Activated CD8-positive, alpha-beta T cell treated with anti-CD3 and anti-CD28 coated beads for 36 hours (primary cell): ENCODE measurements at regions not wholly inside any gene's neighbourhood (a gene's known extent, or its start where the extent isn't known, plus 50 kb on each side); places are given as distances from the start of the nearest gene placed in this dataset.

Experiments
- ATAC-seq: fragments of 200-7000 bp; cut with Tn5 transposase; one replicate; pipeline ENCODE4 v1.10.0; 2021; ENCODE audit warnings: mild to moderate bottlenecking, moderate library complexity
- CTCF ChIA-PET: fragments of 350-600 bp; sonication (Branson Sonifier 250); formaldehyde crosslinking; loops from one replicate; lab custom pipeline; 2021; ENCODE audit warnings: antibody characterized with exemption; lab: Charles Lee
- POLR2A ChIA-PET: fragments of 350-600 bp; sonication (Branson Sonifier 250); formaldehyde crosslinking; loops from one replicate; lab custom pipeline; 2021; ENCODE audit warnings: antibody characterized with exemption; lab: Charles Lee
- DNase-seq: peaks from one replicate; pipeline ENCODE4 v3.0.0-alpha.2; 2020
- H3K27ac Mint-ChIP-seq: one replicate; pipeline ENCODE4 v1.8.0; 2021; ENCODE audit warnings: mild to moderate bottlenecking, mixed read lengths
- H3K27me3 Mint-ChIP-seq: one replicate; pipeline ENCODE4 v1.8.0; 2021; ENCODE audit warnings: mixed read lengths
- H3K36me3 Mint-ChIP-seq: one replicate; pipeline ENCODE4 v1.8.0; 2021; ENCODE audit warnings: low read depth, mixed read lengths
- H3K4me1 Mint-ChIP-seq: one replicate; pipeline ENCODE4 v1.8.0; 2021; ENCODE audit warnings: low read depth, mixed read lengths
- H3K4me3 Mint-ChIP-seq: one replicate; pipeline ENCODE4 v1.8.0; 2021; ENCODE audit warnings: mild to moderate bottlenecking, moderate library complexity, mixed read lengths
- H3K9me3 Mint-ChIP-seq: one replicate; pipeline ENCODE4 v1.8.0; 2021; ENCODE audit warnings: mixed read lengths
- intact Hi-C: fragments of 100-400 bp; cut with micrococcal nuclease; formaldehyde crosslinking; loops from one replicate; pipeline ENCODE4 v1.10.0; 2022
- TF ChIP-seq, protein P1 (sequence below): fragments of 200-600 bp; IDR thresholded peaks from one replicate; pipeline ENCODE4 v1.8.0; 2022; ENCODE audit warnings: antibody characterized with exemption, mild to moderate bottlenecking

GRCh38 chr6:168228676-168229367 is 90.8 kb downstream of the DACT2 start:
- TF ChIP-seq, protein P1, sequence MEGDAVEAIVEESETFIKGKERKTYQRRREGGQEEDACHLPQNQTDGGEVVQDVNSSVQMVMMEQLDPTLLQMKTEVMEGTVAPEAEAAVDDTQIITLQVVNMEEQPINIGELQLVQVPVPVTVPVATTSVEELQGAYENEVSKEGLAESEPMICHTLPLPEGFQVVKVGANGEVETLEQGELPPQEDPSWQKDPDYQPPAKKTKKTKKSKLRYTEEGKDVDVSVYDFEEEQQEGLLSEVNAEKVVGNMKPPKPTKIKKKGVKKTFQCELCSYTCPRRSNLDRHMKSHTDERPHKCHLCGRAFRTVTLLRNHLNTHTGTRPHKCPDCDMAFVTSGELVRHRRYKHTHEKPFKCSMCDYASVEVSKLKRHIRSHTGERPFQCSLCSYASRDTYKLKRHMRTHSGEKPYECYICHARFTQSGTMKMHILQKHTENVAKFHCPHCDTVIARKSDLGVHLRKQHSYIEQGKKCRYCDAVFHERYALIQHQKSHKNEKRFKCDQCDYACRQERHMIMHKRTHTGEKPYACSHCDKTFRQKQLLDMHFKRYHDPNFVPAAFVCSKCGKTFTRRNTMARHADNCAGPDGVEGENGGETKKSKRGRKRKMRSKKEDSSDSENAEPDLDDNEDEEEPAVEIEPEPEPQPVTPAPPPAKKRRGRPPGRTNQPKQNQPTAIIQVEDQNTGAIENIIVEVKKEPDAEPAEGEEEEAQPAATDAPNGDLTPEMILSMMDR, result no peak
- no peak overlapping the region for H3K27ac Mint-ChIP-seq
- no peaks in the 10 kb centered on the region for H3K36me3 Mint-ChIP-seq
- ChIA-PET CTCF (no interaction called here), POLR2A (no interaction called here)
- H3K4me1 Mint-ChIP-seq, result no peaks in the 10 kb centered on the region
- intact Hi-C loops, result no loop called here
- H3K27me3 Mint-ChIP-seq, result peaks cover 12% of the 10 kb centered on the region
- no peak overlapping the region for H3K4me3 Mint-ChIP-seq
- DNase-seq (no peak), ATAC-seq (no peak)
- no peaks in the 10 kb centered on the region for H3K9me3 Mint-ChIP-seq

DNA sequence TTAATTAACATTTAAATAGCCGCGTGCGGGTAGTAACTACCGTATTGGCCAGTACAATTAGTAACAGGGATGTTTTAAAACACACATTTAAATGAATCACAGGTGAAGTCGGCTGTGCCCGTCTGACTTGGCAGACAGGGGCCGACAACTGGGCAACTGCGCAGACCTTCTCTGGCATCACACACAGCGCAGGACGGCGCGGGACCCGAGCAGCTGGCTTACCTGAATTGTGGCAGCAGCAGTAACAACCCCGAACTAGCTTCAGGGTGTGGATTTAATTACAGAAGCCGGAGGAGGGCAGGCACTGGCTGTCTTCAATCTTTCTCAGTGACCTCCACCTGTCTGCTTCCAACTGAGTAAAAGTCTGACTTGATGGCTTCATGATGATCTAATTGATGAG is 91.7 kb downstream of the DACT2 start:
- TF ChIP-seq, protein P1, result no peak
- Mint-ChIP-seq H3K4me1 (no peaks in the 10 kb centered on the region), H3K4me3 (no peak overlapping the region), H3K9me3 (no peaks in the 10 kb centered on the region), H3K27me3 (peaks cover 12% of the 10 kb centered on the region), H3K27ac (no peak overlapping the region), H3K36me3 (no peaks in the 10 kb centered on the region)
- POLR2A ChIA-PET, result no interaction called here
- CTCF ChIA-PET, result no interaction called here
- ATAC-seq, result no peak
- DNase-seq, result no peak
- intact Hi-C loops, result no loop called here

GRCh38 chr6:168226902-168227318 is 92.7 kb downstream of the DACT2 start:
- POLR2A ChIA-PET, result no interaction called here
- TF ChIP-seq, protein P1, result no peak
- H3K4me3 Mint-ChIP-seq, result no peak overlapping the region
- ATAC-seq (no peak), DNase-seq (no peak)
- peaks cover 12% of the 10 kb centered on the region for H3K27me3 Mint-ChIP-seq
- CTCF ChIA-PET, result no interaction called here
- intact Hi-C loops, result no loop called here
- H3K9me3 Mint-ChIP-seq, result no peaks in the 10 kb centered on the region
- no peaks in the 10 kb centered on the region for H3K4me1 Mint-ChIP-seq
- H3K36me3 Mint-ChIP-seq, result no peaks in the 10 kb centered on the region
- H3K27ac Mint-ChIP-seq, result no peak overlapping the region

DNA sequence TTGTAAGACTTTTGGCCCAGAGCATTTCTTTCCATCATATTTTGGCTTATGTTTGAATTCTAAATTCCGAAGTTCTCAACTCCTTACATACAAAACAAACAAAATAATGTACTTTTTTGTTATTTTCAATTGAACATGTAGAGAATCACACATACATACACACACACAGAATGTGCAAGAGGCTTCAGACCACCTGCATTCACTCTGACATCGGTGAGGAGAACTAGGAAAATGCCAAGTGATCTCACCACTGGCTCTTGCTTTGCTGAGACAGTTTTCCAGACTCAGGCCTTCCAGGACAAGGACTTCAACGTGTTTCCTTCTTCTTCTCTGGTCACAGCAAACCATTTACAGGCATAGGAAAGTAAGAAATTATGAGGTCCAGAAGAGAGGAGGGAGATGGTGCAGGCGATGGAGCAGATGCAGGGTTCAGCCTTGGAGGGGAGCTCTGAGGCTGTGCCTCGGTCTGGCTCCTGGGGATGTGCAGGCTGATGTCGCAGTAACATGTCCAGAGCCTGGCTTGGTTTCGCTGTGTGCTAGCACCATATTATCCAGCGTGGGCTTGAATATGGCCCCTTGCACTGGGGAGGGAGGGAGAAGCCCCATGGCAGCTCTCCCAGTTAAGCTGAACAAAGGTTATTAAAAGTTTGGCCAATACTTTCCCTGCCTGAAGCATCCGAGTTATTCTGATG is 93.4 kb downstream of the DACT2 start:
- H3K9me3 Mint-ChIP-seq, result no peaks in the 10 kb centered on the region
- TF ChIP-seq, protein P1, result no peak
- H3K27me3 Mint-ChIP-seq, result peaks cover 12% of the 10 kb centered on the region
- H3K27ac Mint-ChIP-seq, result no peak overlapping the region
- H3K4me1 Mint-ChIP-seq, result no peaks in the 10 kb centered on the region
- DNase-seq (no peak), ATAC-seq (no peak)
- intact Hi-C loops, result no loop called here
- POLR2A ChIA-PET, result no interaction called here
- CTCF ChIA-PET, result no interaction called here
- no peaks in the 10 kb centered on the region for H3K36me3 Mint-ChIP-seq
- no peak overlapping the region for H3K4me3 Mint-ChIP-seq

DNA sequence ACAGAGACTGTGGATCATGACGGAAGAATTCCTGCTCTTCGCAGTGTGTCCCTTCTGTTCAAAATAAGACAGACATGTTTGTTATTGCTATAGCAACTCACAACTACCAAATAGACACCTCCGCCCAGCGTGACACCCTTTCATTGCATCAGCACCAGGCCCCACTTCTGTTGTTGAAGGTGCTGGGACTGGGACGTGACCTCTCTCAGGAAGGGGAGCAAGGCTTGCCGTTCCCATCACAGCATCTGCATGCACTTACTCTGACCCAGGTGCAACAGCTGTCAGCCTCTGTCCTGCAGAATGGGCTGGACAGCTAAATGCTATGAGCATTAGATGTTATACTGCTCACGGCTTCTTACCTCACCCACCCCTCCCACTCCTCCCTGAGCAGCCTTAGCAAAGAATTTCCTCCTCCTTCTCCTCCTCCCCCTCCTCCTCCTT is 94.1 kb downstream of the DACT2 start:
- ChIA-PET CTCF (no interaction called here), POLR2A (no interaction called here)
- no peaks in the 10 kb centered on the region for H3K36me3 Mint-ChIP-seq
- no peak for ATAC-seq
- H3K27me3 Mint-ChIP-seq, result peaks cover 9% of the 10 kb centered on the region
- no peaks in the 10 kb centered on the region for H3K4me1 Mint-ChIP-seq
- DNase-seq, result no peak
- intact Hi-C loops, result no loop called here
- no peak overlapping the region for H3K4me3 Mint-ChIP-seq
- TF ChIP-seq, protein P1, result no peak
- H3K9me3 Mint-ChIP-seq, result no peaks in the 10 kb centered on the region
- H3K27ac Mint-ChIP-seq, result no peak overlapping the region
